Heart left ventricle (tissue), 16 donors: ENCODE measurements at regions not wholly inside any gene's neighbourhood (a gene's known extent, or its start where the extent isn't known, plus 50 kb on each side); places are given as distances from the start of the nearest gene placed in this dataset.

Source experiments
- ATAC-seq, 4 donors: fragments of 200-7000 bp; cut with Tn5 transposase; one replicate each; pipeline ENCODE4 v1.9.1; 2020 to 2022; ENCODE audit warnings: moderate library complexity in 4 of 4, mild to moderate bottlenecking in 3 of 4, moderate number of reproducible peaks in 1 of 4
- DNase-seq, 5 donors: peaks; one replicate each; pipeline ENCODE4 v3.0.0-alpha.2; 2020
- H3K27ac ChIP-seq, 12 donors: fragments of 200-600 bp; sonication (generic) in 4 of 12; one replicate each; pipeline versions ENCODE4 v1.5.0 to v1.8.0; 2016 to 2022; ENCODE audit warnings: mild to moderate bottlenecking in 2 of 12
- H3K27me3 ChIP-seq, 9 donors: fragments of 200-600 bp; sonication (generic) in 2 of 9; one replicate each; pipeline versions ENCODE4 v1.5.1 to v1.8.0; 2016 to 2022; ENCODE audit warnings: mild to moderate bottlenecking in 3 of 9
- H3K36me3 ChIP-seq, 9 donors: fragments of 200-600 bp; sonication (generic) in 2 of 9; one replicate each; pipeline versions ENCODE4 v1.5.0 to v1.8.0; 2018 to 2022; ENCODE audit warnings: mild to moderate bottlenecking in 2 of 9
- H3K4me1 ChIP-seq, 12 donors: fragments of 200-600 bp; sonication (generic) in 4 of 12; one replicate each; pipeline versions ENCODE4 v1.5.0 to v1.8.0; 2016 to 2022; ENCODE audit warnings: mild to moderate bottlenecking in 3 of 12
- H3K4me3 ChIP-seq, 12 donors: fragments of 200-600 bp; sonication (generic) in 4 of 12; one replicate each; pipeline versions ENCODE4 v1.5.0 to v1.8.0; 2017 to 2022; ENCODE audit warnings: mild to moderate bottlenecking in 9 of 12, moderate library complexity in 4 of 12
- H3K9me3 ChIP-seq, 12 donors: fragments of 200-600 bp; sonication (generic) in 4 of 12; one replicate each; pipeline versions ENCODE4 v1.5.0 to v1.8.0; 2016 to 2022; ENCODE audit warnings: mild to moderate bottlenecking in 1 of 12
- POLR2A ChIP-seq, 2 donors: fragments of 450-650 bp; IDR thresholded peaks; one replicate each; pipeline ENCODE4 v1.6.1; 2017; ENCODE audit warnings: antibody characterized with exemption in 2 of 2, mild to moderate bottlenecking in 2 of 2, moderate library complexity in 2 of 2
- WGBS, 4 donors: extraction: QIAGEN DNeasy Blood & Tissue Kit in 2 of 4; methylation state at CpG; one replicate each; pipeline versions ENCODE4 v1.1.5 to v1.1.7; 2013 to 2018; 5-methylcytosine and 5-hydroxymethylcytosine counted together
- intact Hi-C, 10 donors: fragments of 100-400 bp; cut with DNase I; formaldehyde crosslinking; loops; one replicate each; pipeline versions ENCODE4 v1.11.1 to v1.14.2; 2022
- TF ChIP-seq, protein P1 (sequence below), 12 donors: fragments of 200-600 bp; sonication (generic) in 4 of 12; IDR thresholded peaks; one replicate each; pipeline versions ENCODE4 v1.5.0 to v1.8.0; 2018 to 2022; ENCODE audit warnings: antibody characterized with exemption in 12 of 12, mild to moderate bottlenecking in 5 of 12
- donor health status: ischemic (EF 13 %, LVEDD 7.1; RV severe dilation, severe dysfunction).
- donor health status: healthy with polysubstance abuse.
- donor health status: DM: no; HTN: yes; CAD: no.
- donor health status: DM: no; HTN: no; CAD: no.
- donor health status: ischemic (EF 25% LVEDD 6.9; RV normal size, moderate dysfunction).
- donor health status: ischemic (EF 25% LVEDD 5.7; RV mildly dilated, moderate dysfunction).
- donor health status: healthy.
- donor health status: DM: yes; HTN: yes; CAD: no.
- donor health status: ischemic (EF 35%, LVEDD 5.7; RV mildly dilated, moderate dysfunction).
- donor health status: nonischemic (EF 11% LVEDD 7.7; RV severe dilation, severe dysfunction).
- donor health status: DM: yes; HTN: yes; CAD: no.
- donor health status: PGD.
- donor health status: ischemic (EF 29% LVEDD 5.4; RV normal size, mild dysfunction).
- donor health status: nonischemic (EF 23%, LVEDD 6.1; RV moderate dilation, normal function).

DNA sequence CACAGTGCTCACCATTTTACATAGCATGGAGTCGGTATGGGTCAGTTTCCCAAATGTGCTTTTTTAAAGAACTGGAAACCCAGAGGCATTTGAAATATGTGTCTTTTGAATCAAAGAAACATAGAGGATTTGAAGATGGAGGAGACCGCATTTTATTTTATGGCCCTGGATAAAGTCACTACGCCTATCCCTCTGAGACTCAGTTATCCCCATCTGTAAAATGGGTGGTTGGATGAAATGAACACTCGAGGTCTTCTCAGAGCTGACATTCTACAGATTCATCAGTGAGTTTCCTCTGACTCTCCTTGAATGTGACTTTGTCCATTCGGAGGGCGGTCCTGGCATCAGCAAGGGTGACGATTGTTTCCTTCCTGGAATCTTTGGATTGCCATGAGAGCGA, 135.1 kb downstream of the MIAT start:
- H3K4me1 ChIP-seq: no peaks in the 10 kb centered on the region
- WGBS, 4 donors: 94 to 98% (median 97%) methylated on average over 8 of the region's 8 CpGs
- H3K4me3 ChIP-seq: no peak overlapping the region
- no peaks in the 10 kb centered on the region for H3K9me3 ChIP-seq
- TF ChIP-seq, protein P1, sequence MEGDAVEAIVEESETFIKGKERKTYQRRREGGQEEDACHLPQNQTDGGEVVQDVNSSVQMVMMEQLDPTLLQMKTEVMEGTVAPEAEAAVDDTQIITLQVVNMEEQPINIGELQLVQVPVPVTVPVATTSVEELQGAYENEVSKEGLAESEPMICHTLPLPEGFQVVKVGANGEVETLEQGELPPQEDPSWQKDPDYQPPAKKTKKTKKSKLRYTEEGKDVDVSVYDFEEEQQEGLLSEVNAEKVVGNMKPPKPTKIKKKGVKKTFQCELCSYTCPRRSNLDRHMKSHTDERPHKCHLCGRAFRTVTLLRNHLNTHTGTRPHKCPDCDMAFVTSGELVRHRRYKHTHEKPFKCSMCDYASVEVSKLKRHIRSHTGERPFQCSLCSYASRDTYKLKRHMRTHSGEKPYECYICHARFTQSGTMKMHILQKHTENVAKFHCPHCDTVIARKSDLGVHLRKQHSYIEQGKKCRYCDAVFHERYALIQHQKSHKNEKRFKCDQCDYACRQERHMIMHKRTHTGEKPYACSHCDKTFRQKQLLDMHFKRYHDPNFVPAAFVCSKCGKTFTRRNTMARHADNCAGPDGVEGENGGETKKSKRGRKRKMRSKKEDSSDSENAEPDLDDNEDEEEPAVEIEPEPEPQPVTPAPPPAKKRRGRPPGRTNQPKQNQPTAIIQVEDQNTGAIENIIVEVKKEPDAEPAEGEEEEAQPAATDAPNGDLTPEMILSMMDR (IDR thresholded peaks at IDR 0.05): no peak
- TF ChIP-seq POLR2A (IDR thresholded peaks at IDR 0.05): no peak
- peaks cover 0 to 11% (median 4%) of the 10 kb centered on the region in 9 donors for H3K36me3 ChIP-seq
- no peak for DNase-seq
- no peak for ATAC-seq
- intact Hi-C loops: no loop called here
- H3K27ac ChIP-seq: no peak overlapping the region
- H3K27me3 ChIP-seq: no peaks in the 10 kb centered on the region

DNA sequence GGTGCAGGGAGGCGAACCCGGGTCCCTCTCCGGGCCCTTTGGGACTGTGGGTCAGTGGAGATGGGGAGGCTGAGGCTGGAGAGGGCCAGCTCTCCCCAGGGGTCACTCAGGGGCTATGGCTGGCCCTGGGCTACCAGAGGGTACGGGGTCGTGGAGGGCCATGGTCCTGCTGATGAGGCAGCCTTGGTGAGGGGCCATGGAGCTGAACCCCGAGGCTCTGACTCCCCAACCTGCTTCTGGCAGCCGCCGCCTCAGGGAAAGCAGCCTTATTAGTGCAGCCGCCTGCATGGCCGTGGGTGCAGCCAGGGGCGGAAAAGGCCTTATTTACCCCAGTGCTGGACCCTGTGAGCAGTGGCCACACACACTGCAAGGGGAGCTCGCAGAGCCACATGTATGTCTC, 139.4 kb downstream of the MIAT start:
- Histone ChIP-seq H3K36me3 (peaks cover 0 to 7% (median 0%) of the 10 kb centered on the region in 9 donors), H3K27ac (no peak overlapping the region), H3K4me3 (no peak overlapping the region), H3K4me1 (no peaks in the 10 kb centered on the region), H3K27me3 (no peaks in the 10 kb centered on the region), H3K9me3 (no peaks in the 10 kb centered on the region)
- intact Hi-C loops: no loop called here
- ATAC-seq (peak in 1 of 4 donors; percentile 29), DNase-seq (no peak)
- 95 to 100% (median 97%) methylated on average over 3 to 12 of the region's 12 CpGs for WGBS, 4 donors
- TF ChIP-seq, protein P1 (IDR thresholded peaks at IDR 0.05): no peak
- TF ChIP-seq POLR2A (IDR thresholded peaks at IDR 0.05): no peak

DNA sequence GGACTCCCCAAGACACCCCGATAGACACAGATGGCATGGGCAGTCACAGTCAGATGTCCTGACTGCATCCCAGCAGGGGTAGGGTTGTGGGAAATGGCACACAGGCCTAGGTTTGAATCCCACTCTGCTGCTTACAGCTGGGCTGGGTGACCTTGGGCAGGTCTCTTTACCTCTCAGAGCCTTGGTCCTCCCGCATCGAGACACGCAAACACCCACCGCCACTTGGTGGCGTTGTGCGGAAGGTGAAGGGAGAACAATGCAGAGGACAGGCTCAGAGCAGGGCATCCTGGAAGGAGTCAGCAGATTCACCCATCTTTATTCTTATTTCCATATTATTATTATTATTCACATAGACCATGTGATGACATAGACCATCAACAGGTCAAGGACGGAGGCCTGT, 140.5 kb downstream of the MIAT start:
- no peaks in the 10 kb centered on the region for H3K9me3 ChIP-seq
- no peak overlapping the region for H3K4me3 ChIP-seq
- no peaks in the 10 kb centered on the region for H3K27me3 ChIP-seq
- H3K36me3 ChIP-seq: peaks cover 0 to 4% (median 0%) of the 10 kb centered on the region in 9 donors
- TF ChIP-seq, protein P1 (IDR thresholded peaks at IDR 0.05): no peak
- no peaks in the 10 kb centered on the region for H3K4me1 ChIP-seq
- no peak overlapping the region for H3K27ac ChIP-seq
- no peak for ATAC-seq
- 88 to 97% (median 96%) methylated on average over 8 of the region's 8 CpGs for WGBS, 4 donors
- intact Hi-C loops: no loop called here
- no peak for DNase-seq

DNA sequence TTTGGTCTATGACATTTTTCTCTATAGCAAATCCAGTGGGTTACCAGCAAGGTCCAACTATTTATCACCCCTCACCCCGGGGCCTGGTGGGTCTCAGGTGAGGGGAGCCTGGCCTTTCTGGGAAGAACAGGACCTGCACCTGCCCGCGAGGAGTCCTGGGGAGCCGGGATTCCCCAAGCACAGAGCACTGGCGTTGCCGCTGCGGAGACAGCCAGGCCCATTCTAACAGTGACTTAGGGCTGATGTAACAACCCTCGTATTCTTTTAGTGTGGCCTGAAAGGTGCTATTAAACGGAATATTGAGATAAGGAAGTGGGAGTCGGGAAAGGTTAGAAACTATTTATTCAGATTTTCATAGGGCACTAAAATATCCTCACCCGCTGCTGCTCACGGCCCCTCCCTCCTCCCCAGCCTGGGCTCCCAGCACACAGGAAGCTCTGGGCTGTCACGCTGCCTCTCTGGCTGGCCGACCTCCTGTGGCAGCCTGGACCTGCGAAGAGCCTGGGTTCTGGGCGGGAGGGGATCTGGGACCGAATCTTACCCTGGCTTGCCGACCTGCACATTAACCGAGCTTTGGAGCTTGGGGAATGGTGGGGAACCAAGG, 141.2 kb downstream of the MIAT start:
- DNase-seq (no peak), ATAC-seq (no peak)
- Histone ChIP-seq H3K9me3 (no peaks in the 10 kb centered on the region), H3K27ac (no peak overlapping the region), H3K27me3 (no peaks in the 10 kb centered on the region), H3K4me3 (no peak overlapping the region), H3K36me3 (no peaks in the 10 kb centered on the region), H3K4me1 (no peaks in the 10 kb centered on the region)
- intact Hi-C loops: no loop called here
- WGBS, 4 donors: 73 to 83% (median 73%) methylated on average over 16 to 19 of the region's 19 CpGs
- TF ChIP-seq POLR2A (IDR thresholded peaks at IDR 0.05): no peak
- TF ChIP-seq, protein P1 (IDR thresholded peaks at IDR 0.05): no peak
